SW480 (cell line): ENCODE measurements at regions not wholly inside any gene's neighbourhood (a gene's known extent, or its start where the extent isn't known, plus 50 kb on each side); places are given as distances from the start of the nearest gene placed in this dataset.
"Not testable (repeated sequence)": the region's sequence is repeated elsewhere in the genome, so short reads cannot be mapped to it uniquely, and the experiment has no call there.

Experiments
- DNase-seq: peaks from one replicate; pipeline ENCODE4 v3.0.0-alpha.2; 2016; ENCODE audit warnings: low spot score

- DNase-seq: no peak
These were observed 150.4 kb upstream of the SLC6A11 start for GRCh38 chr3:10665592-10665991.

GRCh38 chr3:10666621-10667020 lies 149.4 kb upstream of the SLC6A11 start:
- DNase-seq: peak; percentile 45

- DNase-seq: no peak
These were observed 148.8 kb upstream of the SLC6A11 start for GRCh38 chr3:10667269-10667668.

GRCh38 chr3:10667901-10668476 lies 148.0 kb upstream of the SLC6A11 start:
- DNase-seq: no peak

- peak; percentile 78 for DNase-seq
These were observed 146.5 kb upstream of the SLC6A11 start for GRCh38 chr3:10669490-10670048.

- no peak for DNase-seq
These were observed 143.6 kb upstream of the SLC6A11 start for GRCh38 chr3:10672422-10672821.

- DNase-seq: no peak
These were observed 141.4 kb upstream of the SLC6A11 start for GRCh38 chr3:10674578-10674977.

- no peak for DNase-seq
These were observed 139.1 kb upstream of the SLC6A11 start for GRCh38 chr3:10676905-10677304.

- no peak for DNase-seq
These were observed 137.1 kb upstream of the SLC6A11 start for GRCh38 chr3:10678796-10679376.

- DNase-seq: no peak
These were observed 135.2 kb upstream of the SLC6A11 start for GRCh38 chr3:10680796-10681195.

GRCh38 chr3:10682692-10683091 lies 133.3 kb upstream of the SLC6A11 start:
- no peak for DNase-seq

GRCh38 chr3:10683106-10683505 lies 132.9 kb upstream of the SLC6A11 start:
- DNase-seq: peak; percentile 33

- DNase-seq: no peak
These were observed 127.9 kb upstream of the SLC6A11 start for GRCh38 chr3:10688126-10688525.

- no peak for DNase-seq
These were observed 127.4 kb upstream of the SLC6A11 start for GRCh38 chr3:10688548-10689172.

GRCh38 chr3:10692039-10692622 lies 123.9 kb upstream of the SLC6A11 start:
- DNase-seq: no peak

GRCh38 chr3:10693457-10693856 lies 122.6 kb upstream of the SLC6A11 start:
- DNase-seq: no peak

GRCh38 chr3:10694179-10694578 lies 121.8 kb upstream of the SLC6A11 start:
- DNase-seq: no peak

- not testable (repeated sequence) for DNase-seq
These were observed 120.8 kb upstream of the SLC6A11 start for GRCh38 chr3:10695186-10695585.

- no peak for DNase-seq
These were observed 120.3 kb upstream of the SLC6A11 start for GRCh38 chr3:10695595-10696285.

GRCh38 chr3:10697918-10698317 lies 118.1 kb upstream of the SLC6A11 start:
- DNase-seq: no peak

GRCh38 chr3:10700821-10701220 lies 115.2 kb upstream of the SLC6A11 start:
- no peak for DNase-seq

- DNase-seq: no peak
These were observed 112.9 kb upstream of the SLC6A11 start for GRCh38 chr3:10702961-10703740.
